Right renal pelvis (tissue), 4 donors: ENCODE measurements at regions not wholly inside any gene's neighbourhood (a gene's known extent, or its start where the extent isn't known, plus 50 kb on each side); places are given as distances from the start of the nearest gene placed in this dataset.

Source experiments
- DNase-seq, 4 donors: peaks; one replicate each; pipeline ENCODE4 v3.0.0-alpha.2; 2013; ENCODE audit warnings: low read depth in 4 of 4, low spot score in 3 of 4, missing footprints in 1 of 4

GRCh38 chr1:30310966-30311742 is 412.2 kb downstream of the MATN1 start:
- no peak for DNase-seq

- DNase-seq: no peak
Measured at GRCh38 chr1:30307182-30307581, 416.2 kb downstream of the MATN1 start.

DNA sequence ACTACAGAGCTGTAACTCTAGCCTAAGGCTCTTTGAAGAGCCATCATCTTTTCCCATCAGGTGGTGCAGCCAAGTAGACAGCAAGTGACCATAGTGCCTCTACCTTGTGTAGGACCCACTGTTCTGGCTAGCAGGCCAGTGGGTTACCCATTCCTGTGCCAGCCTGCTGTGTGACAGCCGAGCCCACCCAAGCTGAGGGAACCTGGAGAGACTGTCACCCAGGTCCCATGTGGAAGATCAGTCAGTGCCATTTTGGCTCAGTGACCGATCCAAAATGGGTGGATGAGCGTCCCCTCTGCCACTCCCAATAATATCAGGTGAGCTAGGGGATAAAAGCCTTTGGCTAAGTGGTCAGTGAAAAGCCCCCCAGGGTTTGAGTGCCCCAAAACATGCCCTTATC is 417.9 kb downstream of the MATN1 start:
- no peak for DNase-seq

GRCh38 chr1:30305061-30305460 is 418.3 kb downstream of the MATN1 start:
- DNase-seq: no peak

DNA sequence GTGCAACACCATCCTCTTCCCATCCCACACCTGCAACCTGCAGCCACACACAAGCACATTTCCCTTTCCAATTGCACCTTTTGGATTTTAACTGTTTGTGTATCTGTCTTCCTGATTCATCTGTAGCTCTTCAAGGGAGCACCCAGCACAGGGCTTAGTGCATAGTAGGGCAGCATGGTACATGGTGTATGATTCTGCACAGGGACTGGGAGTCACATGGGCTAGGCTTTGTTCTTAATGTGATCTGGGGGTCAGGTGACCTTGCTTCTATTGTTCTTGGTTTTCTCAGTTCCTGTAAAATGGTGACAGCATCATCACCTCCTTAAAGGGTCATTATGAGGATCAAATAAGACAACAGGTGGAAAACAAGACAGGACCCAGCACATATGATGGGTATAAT is 419.3 kb downstream of the MATN1 start:
- no peak for DNase-seq

DNA sequence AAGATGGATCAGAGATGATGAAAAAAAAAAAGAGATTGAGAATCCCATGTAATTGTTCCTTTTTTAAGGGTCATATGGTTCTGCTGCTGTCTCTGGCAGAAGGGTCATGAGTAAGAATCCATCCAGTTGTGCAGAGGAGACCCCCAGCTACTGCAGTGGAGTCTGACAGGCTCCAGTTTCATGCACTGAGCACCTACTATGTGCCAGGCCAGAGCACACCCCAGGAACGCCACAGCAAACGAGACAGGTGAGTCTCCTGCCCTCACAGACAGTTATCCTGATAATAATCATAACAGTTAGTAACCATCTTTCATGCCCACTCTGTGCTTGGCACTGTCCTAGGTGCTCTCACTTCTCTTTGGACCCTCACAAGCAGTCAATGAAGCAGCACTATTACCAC is 420.0 kb downstream of the MATN1 start:
- no peak for DNase-seq

GRCh38 chr1:30302858-30303257 is 420.5 kb downstream of the MATN1 start:
- no peak for DNase-seq

GRCh38 chr1:30300669-30301068 is 422.7 kb downstream of the MATN1 start:
- DNase-seq: no peak

- DNase-seq: no peak
Measured at GRCh38 chr1:30299393-30299792, 424.0 kb downstream of the MATN1 start.

DNA sequence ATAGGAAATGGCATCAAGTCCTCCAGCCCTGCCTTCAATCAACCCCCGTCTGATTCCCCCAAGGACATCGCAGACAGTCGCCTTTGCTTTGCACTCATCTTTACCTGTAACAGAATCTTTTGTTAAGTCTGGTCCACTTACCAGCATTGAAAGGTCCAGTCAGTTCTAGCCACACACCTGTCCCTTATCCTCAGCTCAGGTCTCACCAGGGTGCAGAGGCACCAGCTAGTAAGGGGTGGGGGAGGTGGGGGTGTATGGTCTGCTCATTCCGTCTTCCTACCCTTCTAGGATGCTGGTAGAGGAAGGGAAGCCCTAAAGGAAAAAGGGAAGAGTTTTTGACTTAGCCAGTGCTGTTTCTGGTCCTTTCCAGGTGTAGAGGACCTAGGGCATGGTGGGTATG is 427.7 kb downstream of the MATN1 start:
- no peak for DNase-seq

DNA sequence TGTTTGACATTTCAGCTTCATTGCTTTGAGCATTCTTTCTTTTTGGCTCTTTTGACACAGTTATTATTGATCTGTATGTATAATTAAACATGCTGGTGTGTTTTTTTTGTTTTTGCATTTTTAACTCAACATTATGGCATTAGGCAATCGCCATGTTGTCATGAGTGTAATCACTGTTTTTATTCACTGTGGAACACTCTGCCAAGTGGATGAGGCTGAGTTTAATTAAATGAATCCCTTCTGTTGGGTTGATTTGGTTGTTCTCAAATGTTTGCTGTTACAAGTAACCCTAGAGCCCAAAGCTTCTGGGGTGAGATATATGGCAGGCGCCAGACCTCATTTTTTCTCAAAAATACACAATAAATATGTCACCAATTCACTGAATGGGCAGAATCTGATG is 428.1 kb downstream of the MATN1 start:
- DNase-seq: no peak

GRCh38 chr1:30294508-30294907 is 428.9 kb downstream of the MATN1 start:
- no peak for DNase-seq

- DNase-seq: no peak
Measured at GRCh38 chr1:30292451-30292850, 430.9 kb downstream of the MATN1 start.

DNA sequence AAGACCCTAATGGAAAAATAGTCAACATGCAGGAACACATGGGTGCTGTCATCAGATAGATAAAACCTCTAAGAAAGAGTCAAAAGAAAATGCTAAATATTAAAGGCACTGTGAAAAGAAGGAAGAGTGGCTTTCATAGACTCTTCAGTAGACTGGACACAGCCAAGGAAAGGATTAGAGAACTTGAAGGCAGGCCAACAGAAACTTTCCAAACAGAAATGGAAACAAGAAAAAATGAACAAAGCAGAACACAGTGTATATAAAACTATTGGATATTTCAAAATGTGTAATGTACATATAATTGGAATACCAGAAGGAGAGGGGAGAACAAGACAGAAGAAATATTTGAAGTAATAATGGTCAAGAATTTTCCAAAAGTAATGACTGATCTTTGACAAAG is 431.9 kb downstream of the MATN1 start:
- DNase-seq: no peak

- no peak for DNase-seq
Measured at GRCh38 chr1:30290581-30290980, 432.8 kb downstream of the MATN1 start.

DNA sequence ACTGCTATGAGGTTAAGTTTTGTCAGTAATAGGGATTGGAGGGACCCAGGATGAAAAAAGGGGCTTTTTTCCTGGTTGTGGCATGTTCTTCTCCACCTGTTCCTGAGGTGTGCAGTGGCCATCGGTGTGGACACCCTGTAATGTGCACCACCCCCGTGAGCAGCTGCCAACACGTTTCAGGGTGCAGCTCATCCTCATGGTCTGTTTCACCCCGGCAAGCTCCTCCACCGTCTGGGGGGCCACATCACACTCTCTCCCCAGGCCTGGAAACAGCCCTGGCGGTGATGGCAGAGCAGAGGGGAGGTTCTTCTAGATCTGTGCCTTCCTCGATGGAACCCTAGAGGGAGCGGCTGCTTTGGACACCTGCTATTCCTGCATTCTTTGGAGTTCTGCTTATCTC is 435.4 kb downstream of the MATN1 start:
- DNase-seq: no peak

DNA sequence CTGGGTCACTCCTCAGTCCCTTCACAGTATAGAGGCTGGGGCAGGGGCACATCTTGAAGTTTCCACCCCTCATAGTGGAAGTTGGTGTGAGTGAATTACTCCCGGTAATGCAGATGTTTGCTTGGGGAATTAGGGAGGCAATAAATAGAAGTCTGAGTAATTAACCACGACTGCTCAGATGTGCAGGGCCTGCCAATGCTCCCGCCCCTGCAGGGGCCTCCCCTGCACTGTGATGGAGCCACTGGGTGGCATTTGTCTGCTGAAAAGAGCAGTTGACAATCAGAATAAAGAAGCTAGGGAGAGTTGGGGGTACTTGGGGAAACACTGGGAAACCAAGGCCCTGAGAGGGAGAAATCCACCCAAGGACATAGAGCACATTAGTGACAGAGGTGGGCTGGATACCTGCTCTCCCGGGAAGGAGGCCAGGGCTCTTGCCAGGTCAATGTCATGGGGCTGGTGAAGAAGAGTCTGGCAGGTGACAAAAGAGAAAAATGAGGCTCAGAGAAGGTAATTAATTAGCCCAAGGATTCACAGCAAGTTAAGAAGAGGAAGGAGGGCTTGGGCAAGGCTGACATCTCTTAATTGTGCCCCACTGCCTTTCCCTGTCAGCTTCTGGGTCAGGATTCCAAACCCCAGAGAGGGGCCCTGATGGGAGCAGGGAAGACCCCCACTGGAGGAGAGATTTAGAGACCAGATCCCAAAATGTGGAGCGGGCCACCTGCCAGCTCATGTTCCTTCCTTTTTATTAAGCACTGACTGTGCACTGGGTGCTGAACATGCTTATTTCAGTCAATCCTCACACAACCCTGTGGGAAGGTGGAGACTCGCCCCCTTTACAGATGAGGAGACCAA is 436.2 kb downstream of the MATN1 start:
- DNase-seq: no peak

GRCh38 chr1:30286241-30286987 is 437.0 kb downstream of the MATN1 start:
- no peak for DNase-seq

GRCh38 chr1:30285501-30285932 is 437.9 kb downstream of the MATN1 start:
- DNase-seq: no peak

GRCh38 chr1:30284728-30285475 is 438.5 kb downstream of the MATN1 start:
- DNase-seq: no peak

GRCh38 chr1:30284226-30284625 is 439.2 kb downstream of the MATN1 start:
- DNase-seq: no peak
